Stimulated activated CD4-positive, alpha-beta T cell treated with anti-CD3 and anti-CD28 coated beads, Interleukin-4, amount 100 ng/mL, for 1 hour (primary cell): ENCODE measurements at regions not wholly inside any gene's neighbourhood (a gene's known extent, or its start where the extent isn't known, plus 50 kb on each side); places are given as distances from the start of the nearest gene placed in this dataset.

Experiments
- DNase-seq: peaks from one replicate; pipeline ENCODE4 v3.0.0-alpha.2; 2020

DNA sequence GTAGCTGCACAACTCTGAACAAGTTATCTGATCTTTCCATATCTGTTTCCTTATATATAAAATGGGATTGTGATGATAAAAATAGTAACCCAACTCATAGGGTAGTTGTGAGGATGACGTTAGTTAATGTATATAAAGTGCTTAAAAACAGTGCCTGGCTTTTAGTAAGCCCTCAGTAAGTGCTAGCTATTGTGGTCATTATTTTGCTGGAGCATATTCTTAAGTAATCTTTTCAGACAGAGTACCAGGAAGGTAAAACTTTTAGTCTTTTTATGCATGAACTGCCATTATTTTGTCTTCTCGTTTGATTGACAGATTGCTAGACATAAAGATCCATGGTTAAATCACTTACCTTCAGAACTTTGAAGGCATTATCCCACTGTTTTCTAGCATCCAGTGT, 62.5 kb upstream of the SIM2 start:
- DNase-seq, result no peak

DNA sequence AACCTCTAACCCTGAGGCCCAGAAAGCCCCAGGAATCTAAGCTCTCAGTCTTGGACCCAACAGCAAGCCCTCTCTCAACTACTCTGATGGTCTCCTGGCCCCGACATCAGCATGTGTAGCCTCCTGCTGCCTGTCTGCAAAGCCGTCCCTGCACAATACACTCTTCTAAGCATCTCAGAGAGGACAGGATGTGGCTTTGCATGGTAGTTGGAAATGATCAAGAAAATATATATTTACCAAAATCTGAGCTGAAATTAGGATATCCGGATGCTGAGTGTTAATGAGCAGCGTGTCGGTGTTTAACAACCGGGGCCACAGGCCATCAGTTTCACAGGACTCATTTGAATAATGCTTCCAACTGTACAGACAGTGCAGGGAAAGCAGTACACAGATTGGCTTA, 59.1 kb upstream of the SIM2 start:
- DNase-seq, result no peak

DNA sequence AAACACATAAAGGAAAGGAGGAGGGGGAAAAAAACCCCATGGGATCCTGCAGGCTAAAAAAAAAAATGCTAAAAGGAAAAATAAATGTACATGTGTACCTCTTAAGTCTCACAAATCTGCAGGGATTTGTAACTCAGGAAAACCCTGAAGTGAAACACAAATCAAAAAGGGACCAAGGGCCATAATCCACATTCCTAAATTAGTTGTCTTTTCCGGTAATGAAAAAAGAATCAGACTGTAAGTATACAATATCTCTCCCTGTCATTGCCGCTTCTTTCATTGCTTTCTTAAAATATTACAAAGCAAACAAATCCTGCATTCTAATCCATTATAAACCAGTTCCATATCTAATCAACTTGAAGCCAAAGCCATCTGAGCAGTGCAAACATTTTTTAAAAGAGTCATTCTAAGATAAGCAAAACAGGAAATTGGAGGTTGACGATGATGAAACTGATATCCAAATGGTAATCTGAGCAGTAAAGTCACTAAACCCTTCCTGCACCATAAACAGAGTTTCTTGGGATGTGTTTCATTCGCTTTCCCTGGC, 58.7 kb upstream of the SIM2 start:
- DNase-seq, result no peak

DNA sequence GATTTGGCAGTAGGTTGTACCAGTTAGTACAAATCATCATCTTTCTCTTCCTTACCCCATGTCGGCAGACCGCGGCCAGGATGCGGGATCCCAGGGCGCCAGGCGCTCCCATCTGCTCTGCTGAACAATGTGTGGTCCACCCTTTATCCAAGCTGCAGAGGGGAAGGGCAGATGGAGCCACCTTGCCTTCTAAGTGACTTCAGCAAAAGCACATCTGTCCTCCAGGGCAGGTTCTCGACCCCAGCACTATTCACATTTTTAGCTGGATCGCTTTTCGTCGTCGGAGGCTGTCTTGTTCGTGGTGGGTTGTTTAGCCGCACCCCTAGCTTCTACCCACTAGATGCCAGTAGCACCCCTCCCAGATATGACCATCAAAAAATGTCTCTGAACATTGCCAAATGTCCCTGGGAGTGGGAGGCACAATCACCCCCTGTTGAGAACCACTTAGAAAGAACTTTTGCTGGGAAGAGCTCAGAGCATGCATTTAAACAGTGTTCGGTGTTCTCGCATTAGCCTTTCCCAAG, 58.1 kb upstream of the SIM2 start:
- no peak for DNase-seq

DNA sequence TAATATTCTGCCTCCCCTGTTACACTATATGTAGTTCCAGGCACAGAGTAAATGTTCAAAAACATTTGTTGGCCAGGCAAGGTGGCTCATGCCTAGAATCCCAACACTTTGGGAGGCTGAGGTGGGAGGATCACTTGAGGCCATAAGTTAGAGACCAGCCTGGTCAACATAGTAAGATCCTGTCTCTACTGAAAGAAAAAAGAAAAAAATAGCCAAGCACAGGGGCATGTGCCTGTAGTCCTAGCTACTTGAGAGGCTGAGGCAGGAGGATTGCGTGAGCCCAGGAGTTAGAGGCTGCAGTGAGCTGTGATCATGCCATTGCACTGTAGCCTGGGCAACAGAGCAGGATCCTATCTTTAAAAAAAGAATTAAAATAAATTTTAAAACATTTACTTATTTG, 57.6 kb upstream of the SIM2 start:
- DNase-seq, result no peak

DNA sequence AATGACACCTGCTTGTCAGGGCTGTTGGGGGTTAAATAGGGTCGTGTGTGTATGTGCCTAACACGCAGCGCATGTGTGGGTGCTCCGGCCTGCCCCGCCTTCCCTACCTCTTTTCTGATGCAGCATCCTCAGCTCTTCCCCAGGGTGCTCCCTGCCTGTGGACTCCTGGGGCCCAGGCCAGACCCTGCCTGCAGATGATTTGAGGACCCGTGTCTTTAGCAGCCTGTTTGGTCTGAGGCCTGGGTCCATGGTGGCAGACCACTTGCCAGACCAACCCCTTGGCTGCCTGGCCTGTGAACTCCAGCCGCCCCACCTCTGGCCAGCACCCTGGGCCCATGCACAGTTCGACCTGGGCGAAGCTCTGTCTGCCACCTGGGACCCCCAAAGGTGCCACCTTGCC, 57.0 kb upstream of the SIM2 start:
- no peak for DNase-seq

GRCh38 chr21:36642777-36643176, 56.1 kb upstream of the SIM2 start:
- DNase-seq, result no peak

DNA sequence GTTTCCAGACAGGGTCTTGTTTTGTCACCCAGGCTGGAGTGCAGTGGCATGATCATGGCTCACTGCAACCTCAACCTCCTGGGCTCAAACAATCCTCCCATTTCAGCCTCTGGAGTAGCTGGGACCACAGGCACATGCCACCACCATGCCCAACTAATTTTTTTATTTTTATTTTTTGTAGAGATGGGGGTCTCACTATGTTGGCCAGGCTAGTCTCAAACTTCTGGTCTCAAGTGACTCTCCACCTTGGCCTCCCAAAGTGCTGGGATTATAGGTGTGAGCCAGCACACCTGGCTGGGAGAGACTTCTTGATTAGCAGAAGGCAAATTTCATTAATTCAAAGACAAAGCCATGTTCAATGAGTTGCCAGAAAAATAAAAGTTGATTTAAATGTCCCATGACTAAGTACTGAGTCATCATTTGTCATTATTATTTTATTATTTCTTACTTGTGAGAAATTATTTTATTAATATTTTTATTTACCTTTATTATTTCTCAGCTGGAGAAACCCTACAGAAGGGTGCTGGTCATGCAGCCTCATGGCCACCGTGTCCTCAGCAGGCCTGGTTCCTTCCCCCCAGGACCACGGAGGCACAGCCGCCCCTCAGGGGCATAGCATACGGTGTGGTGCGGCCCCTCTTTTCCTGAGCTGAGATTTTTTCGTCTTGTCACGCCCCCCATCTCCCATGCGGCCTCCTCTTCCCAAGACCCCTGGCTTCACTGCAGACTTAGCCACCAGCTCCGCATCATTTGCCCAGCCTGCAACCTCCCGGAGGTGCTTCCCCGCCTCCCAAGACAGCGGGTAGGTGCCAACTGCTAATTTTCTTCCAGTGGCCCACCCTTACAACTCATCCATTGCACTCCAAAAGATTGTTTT, 55.3 kb upstream of the SIM2 start:
- DNase-seq, result no peak

DNA sequence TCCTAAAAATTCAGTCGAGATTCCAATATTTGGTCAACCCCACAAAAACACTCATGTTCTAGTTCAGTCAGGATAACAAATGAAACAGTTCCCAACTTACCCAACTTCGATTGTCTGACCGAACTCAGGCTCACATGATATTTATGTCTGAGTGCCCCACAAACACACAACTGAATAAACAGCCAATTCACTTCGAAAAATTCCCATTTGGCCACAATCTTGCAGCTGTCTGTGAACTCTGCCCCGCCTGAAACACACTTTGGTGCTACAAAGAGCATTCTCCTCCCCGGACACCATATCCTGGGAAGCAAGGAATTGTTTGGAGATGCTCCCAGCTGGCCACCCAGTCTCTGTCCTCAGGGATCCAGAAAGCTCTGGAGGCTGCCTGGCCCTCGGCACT, 52.9 kb upstream of the SIM2 start:
- DNase-seq, result no peak

GRCh38 chr21:36646645-36647044, 52.3 kb upstream of the SIM2 start:
- DNase-seq, result no peak

DNA sequence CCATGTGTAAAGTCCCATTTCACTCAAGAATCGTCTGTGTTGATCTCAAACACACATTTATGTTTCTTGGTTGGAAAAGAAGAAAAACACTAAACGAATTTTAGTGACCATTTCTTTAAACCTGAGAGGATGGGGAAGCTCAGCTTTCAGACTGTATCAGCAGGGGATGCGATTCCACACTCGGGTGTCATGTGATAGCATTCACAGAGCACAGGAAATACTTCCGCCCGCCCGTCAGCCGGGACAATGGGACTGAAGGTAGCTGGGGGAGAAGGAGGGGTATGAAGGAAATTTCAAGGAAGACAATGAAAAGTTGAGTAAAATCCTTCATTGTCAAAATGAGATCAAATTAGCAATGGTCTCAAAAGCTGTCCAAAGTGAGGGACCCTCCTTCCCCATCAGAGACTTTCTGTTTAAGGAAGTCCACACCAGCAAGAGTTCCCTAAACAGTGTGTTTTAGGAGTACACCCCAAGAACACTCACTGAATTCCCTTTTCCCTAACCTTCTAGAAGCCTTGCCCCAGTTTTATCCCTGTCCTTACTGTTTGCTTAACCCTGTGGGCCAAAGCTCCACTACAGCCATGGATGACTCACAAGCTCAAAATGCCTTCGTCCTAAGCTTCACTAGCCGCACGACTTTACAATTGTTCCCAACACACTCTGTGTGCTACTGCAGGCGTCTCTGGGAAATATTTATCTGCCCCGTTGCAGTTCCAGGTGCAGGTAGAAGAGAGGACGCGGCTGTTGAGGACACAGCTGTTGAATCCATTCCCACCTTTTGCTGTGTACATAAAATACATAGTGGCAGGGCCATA, 51.4 kb upstream of the SIM2 start:
- no peak for DNase-seq
